GM23338 (cell line): ENCODE measurements at regions not wholly inside any gene's neighbourhood (a gene's known extent, or its start where the extent isn't known, plus 50 kb on each side); places are given as distances from the start of the nearest gene placed in this dataset.

ENCODE experiments used
- ATAC-seq: fragments of 200-7000 bp; cut with Tn5 transposase; 3 replicates; pipeline ENCODE4 v1.9.1; 2020
- DNase-seq: peaks from one replicate; pipeline ENCODE4 v3.0.0-alpha.2; 2015; ENCODE audit warnings: low spot score
- H2AFZ ChIP-seq: fragments of 200-600 bp; sonication (generic); 2 replicates; pipeline ENCODE4 v1.8.0; 2016; ENCODE audit warnings: antibody characterized with exemption, mild to moderate bottlenecking, moderate library complexity
- H3F3A ChIP-seq: fragments of 200-600 bp; sonication (generic); replicated peaks from 2 replicates; pipeline ENCODE4 v1.8.0; 2017; ENCODE audit warnings: antibody characterized with exemption, mixed run types, low read depth
- H3K27ac ChIP-seq: fragments of 200-600 bp; sonication (generic); 2 replicates; pipeline ENCODE4 v1.6.1; 2016; ENCODE audit warnings: low read depth
- H3K27me3 ChIP-seq: fragments of 200-600 bp; sonication (generic); 2 replicates; pipeline ENCODE4 v1.8.0; 2016; ENCODE audit warnings: mild to moderate bottlenecking, mixed run types, moderate library complexity; ENCODE audit not compliant: insufficient read depth
- H3K36me3 ChIP-seq: fragments of 200-600 bp; sonication (generic); 2 replicates; pipeline ENCODE4 v1.8.0; 2016; ENCODE audit warnings: mild to moderate bottlenecking; ENCODE audit not compliant: insufficient read depth
- H3K4me1 ChIP-seq: fragments of 200-600 bp; sonication (generic); 2 replicates; pipeline ENCODE4 v1.8.0; 2016; ENCODE audit warnings: mild to moderate bottlenecking, moderate library complexity; ENCODE audit not compliant: insufficient read depth
- H3K4me2 ChIP-seq: fragments of 200-600 bp; sonication (generic); 2 replicates; pipeline ENCODE4 v1.7.1; 2017; ENCODE audit warnings: mixed run types
- H3K4me3 ChIP-seq: fragments of 200-600 bp; sonication (generic); 2 replicates; pipeline ENCODE4 v1.6.1; 2016; ENCODE audit warnings: mixed run types
- H3K79me2 ChIP-seq: fragments of 200-600 bp; sonication (generic); replicated peaks from 2 replicates; pipeline ENCODE4 v1.8.0; 2017; ENCODE audit warnings: mild to moderate bottlenecking; ENCODE audit not compliant: insufficient read depth
- H3K9me2 ChIP-seq: fragments of 200-600 bp; sonication (generic); 2 replicates; pipeline ENCODE4 v1.8.0; 2017; ENCODE audit not compliant: insufficient read depth
- H4K20me1 ChIP-seq: fragments of 200-600 bp; sonication (generic); replicated peaks from 2 replicates; pipeline ENCODE4 v1.8.0; 2017; ENCODE audit warnings: mild to moderate bottlenecking; ENCODE audit not compliant: insufficient read depth
- H3K27ac Mint-ChIP-seq: 2 replicates; pipeline ENCODE4 v1.8.0; 2020; ENCODE audit warnings: inconsistent platforms, mild to moderate bottlenecking, moderate library complexity, mixed read lengths
- H3K27me3 Mint-ChIP-seq: 3 replicates; pipeline ENCODE4 v1.8.0; 2022; ENCODE audit warnings: low read depth, mild to moderate bottlenecking, moderate library complexity, mixed read lengths, inconsistent platforms; ENCODE audit not compliant: insufficient read depth, poor library complexity
- H3K36me3 Mint-ChIP-seq: 3 replicates; pipeline ENCODE4 v1.8.0; 2021; ENCODE audit warnings: low read depth, mild to moderate bottlenecking, inconsistent platforms, moderate library complexity, mixed read lengths
- H3K4me1 Mint-ChIP-seq: 3 replicates; pipeline ENCODE4 v1.8.0; 2020; ENCODE audit warnings: mild to moderate bottlenecking, inconsistent platforms, mixed read lengths
- H3K4me3 Mint-ChIP-seq: 3 replicates; pipeline ENCODE4 v1.8.0; 2021; ENCODE audit warnings: moderate library complexity, mild to moderate bottlenecking, inconsistent platforms, mixed read lengths
- H3K9me3 Mint-ChIP-seq: 3 replicates; pipeline ENCODE4 v1.8.0; 2020; ENCODE audit warnings: moderate library complexity, mild to moderate bottlenecking, inconsistent platforms, mixed read lengths
- CREB1 ChIP-seq: fragments of 250-450 bp; sonication (Bioruptor Pico); IDR thresholded peaks from 2 replicates; pipeline ENCODE4 v1.5.0; 2020; ENCODE audit warnings: low read depth, mild to moderate bottlenecking, moderate library complexity
- CTCF ChIP-seq, 2 experiments: fragments of 200-600 bp in 1 of 2; sonication (generic) in 1 of 2; conservative IDR thresholded peaks; 2 replicates each; pipeline versions ENCODE4 v1.5.1 to v1.6.1; 2016 to 2017; ENCODE audit warnings: antibody characterized with exemption in 2 of 2, low read depth in 2 of 2, mild to moderate bottlenecking in 2 of 2, moderate library complexity in 1 of 2
- EZH2 ChIP-seq: fragments of 200-600 bp; sonication (generic); IDR thresholded peaks from one replicate; pipeline ENCODE4 v1.8.0; 2017; ENCODE audit warnings: antibody characterized with exemption, mild to moderate bottlenecking, low read depth; ENCODE audit not compliant: unreplicated experiment
- EZH2phosphoT487 ChIP-seq: fragments of 200-600 bp; sonication (generic); IDR thresholded peaks from one replicate; pipeline ENCODE4 v1.8.1; 2018; ENCODE audit warnings: antibody characterized with exemption; ENCODE audit not compliant: unreplicated experiment
- JUNB ChIP-seq: IDR thresholded peaks from one replicate; pipeline ENCODE4 v1.6.1; 2016; ENCODE audit warnings: antibody characterized with exemption; ENCODE audit not compliant: unreplicated experiment
- NANOG ChIP-seq: IDR thresholded peaks from 2 replicates; pipeline ENCODE4 v1.6.1; 2016; ENCODE audit warnings: antibody characterized with exemption, borderline replicate concordance
- POLR2AphosphoS5 ChIP-seq: IDR thresholded peaks from 2 replicates; pipeline ENCODE4 v1.6.1; 2016; ENCODE audit warnings: antibody characterized with exemption, low read depth
- STAT1 ChIP-seq: IDR thresholded peaks from one replicate; pipeline ENCODE4 v1.6.1; 2016; ENCODE audit warnings: antibody characterized with exemption; ENCODE audit not compliant: unreplicated experiment
- ZNF114 ChIP-seq: fragments of 250-450 bp; sonication (Bioruptor Pico); IDR thresholded peaks from 2 replicates; pipeline ENCODE4 v1.5.0; 2020; ENCODE audit warnings: mild to moderate bottlenecking, moderate library complexity
- ZNF331 ChIP-seq: fragments of 250-450 bp; sonication (Bioruptor Pico); IDR thresholded peaks from 2 replicates; pipeline ENCODE4 v1.5.0; 2020; ENCODE audit warnings: low read depth, mild to moderate bottlenecking, moderate library complexity
- TF ChIP-seq, protein P1 (sequence below): IDR thresholded peaks from one replicate; pipeline ENCODE4 v1.6.1; 2018; ENCODE audit warnings: antibody characterized with exemption; ENCODE audit not compliant: unreplicated experiment

DNA sequence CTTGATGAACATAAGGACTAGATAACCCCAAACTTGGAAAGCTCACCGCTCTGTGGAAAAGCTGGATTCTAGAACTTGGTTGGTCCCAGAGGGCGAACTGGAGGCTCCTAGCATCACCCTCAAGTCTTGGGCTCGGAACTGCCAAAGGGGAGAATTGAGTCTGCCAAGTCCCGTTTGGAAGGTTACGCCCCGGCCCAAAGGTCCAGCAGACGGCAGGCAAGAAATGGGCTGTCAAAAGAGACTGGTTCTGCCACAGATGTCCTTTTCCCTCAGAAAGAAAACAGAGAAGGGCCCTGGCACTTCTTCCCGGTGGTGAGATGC lies 182.2 kb downstream of the ANAPC1 start (continued):
- TF ChIP-seq, protein P1, sequence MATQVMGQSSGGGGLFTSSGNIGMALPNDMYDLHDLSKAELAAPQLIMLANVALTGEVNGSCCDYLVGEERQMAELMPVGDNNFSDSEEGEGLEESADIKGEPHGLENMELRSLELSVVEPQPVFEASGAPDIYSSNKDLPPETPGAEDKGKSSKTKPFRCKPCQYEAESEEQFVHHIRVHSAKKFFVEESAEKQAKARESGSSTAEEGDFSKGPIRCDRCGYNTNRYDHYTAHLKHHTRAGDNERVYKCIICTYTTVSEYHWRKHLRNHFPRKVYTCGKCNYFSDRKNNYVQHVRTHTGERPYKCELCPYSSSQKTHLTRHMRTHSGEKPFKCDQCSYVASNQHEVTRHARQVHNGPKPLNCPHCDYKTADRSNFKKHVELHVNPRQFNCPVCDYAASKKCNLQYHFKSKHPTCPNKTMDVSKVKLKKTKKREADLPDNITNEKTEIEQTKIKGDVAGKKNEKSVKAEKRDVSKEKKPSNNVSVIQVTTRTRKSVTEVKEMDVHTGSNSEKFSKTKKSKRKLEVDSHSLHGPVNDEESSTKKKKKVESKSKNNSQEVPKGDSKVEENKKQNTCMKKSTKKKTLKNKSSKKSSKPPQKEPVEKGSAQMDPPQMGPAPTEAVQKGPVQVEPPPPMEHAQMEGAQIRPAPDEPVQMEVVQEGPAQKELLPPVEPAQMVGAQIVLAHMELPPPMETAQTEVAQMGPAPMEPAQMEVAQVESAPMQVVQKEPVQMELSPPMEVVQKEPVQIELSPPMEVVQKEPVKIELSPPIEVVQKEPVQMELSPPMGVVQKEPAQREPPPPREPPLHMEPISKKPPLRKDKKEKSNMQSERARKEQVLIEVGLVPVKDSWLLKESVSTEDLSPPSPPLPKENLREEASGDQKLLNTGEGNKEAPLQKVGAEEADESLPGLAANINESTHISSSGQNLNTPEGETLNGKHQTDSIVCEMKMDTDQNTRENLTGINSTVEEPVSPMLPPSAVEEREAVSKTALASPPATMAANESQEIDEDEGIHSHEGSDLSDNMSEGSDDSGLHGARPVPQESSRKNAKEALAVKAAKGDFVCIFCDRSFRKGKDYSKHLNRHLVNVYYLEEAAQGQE = no peak
- TF ChIP-seq STAT1 (no peak), POLR2AphosphoS5 (no peak), JUNB (no peak), ZNF114 (no peak), CREB1 (CRISPR knock-in tag) (no peak), ZNF331 (CRISPR knock-in tag) (no peak), EZH2phosphoT487 (no peak), EZH2 (no peak), CTCF (conservative IDR thresholded peaks at IDR 0.05; ENCODE audit: low read depth in 2 of 2) (no peak), NANOG (no peak)

DNA sequence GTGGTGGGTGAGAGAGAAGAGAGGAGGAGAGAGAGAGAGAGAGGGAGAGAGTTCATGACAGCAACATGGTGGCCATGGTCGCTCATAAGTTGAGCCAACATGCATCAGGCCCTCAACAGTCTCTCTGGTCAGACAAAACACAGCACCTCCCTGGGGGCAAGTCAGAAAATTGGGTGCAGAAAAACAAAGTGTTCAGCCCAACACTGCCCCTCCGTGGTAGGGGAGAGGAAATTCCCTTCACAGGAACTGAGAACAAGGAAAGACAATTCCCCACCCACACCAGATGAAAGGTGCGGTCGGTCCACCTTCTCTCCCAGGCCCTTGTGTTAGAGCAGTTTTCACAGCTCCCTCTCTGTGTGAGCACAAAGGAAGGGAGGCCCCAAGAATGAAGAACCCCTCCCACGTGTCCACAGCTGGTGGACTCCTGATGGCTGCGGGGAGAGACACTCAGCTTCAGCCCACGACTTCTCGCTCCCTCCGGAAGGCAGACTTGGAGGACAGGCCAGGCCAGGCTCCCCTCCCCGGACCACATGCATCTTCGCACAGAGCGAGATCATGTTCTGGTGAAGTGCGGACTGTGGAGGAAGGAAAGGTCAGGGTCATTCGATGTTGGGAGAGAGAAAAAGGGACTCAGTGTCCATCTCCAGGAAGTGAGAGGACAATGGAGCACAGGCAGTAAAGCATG lies 181.7 kb downstream of the ANAPC1 start:
- no peaks in the 10 kb centered on the region for H3K79me2 ChIP-seq
- DNase-seq = peak; percentile 86
- ATAC-seq = peak; percentile 46
- no peaks in the 10 kb centered on the region for H3K36me3 Mint-ChIP-seq
- H3K9me2 ChIP-seq = no peaks in the 10 kb centered on the region
- peaks cover 19% of the 10 kb centered on the region for H3K27me3 Mint-ChIP-seq
- peak overlapping the region; percentile 94 for H2AFZ ChIP-seq
- H3F3A ChIP-seq = peaks cover 10% of the 10 kb centered on the region
- H3K27ac Mint-ChIP-seq = peak overlapping the region; percentile 69
- H3K4me3 ChIP-seq = no peak overlapping the region
- H3K4me1 ChIP-seq = peaks cover 4% of the 10 kb centered on the region; the same call in 1 of the 2 replicates
- H3K4me1 Mint-ChIP-seq = peaks cover 46% of the 10 kb centered on the region
- H3K36me3 ChIP-seq = no peaks in the 10 kb centered on the region
- 0 out of 2 replicates have a peak overlapping the region, but pooled peaks have one; percentile 50 for H3K27ac ChIP-seq
- TF ChIP-seq ZNF331 (CRISPR knock-in tag) = no peak
- TF ChIP-seq CTCF (conservative IDR thresholded peaks at IDR 0.05; ENCODE audit: low read depth in 2 of 2) = peak; percentile 69 to 88
- H3K9me3 Mint-ChIP-seq = no peaks in the 10 kb centered on the region
- H3K4me2 ChIP-seq = peak overlapping the region; percentile 30; the same call in 1 of the 2 replicates
- H3K27me3 ChIP-seq = no peaks in the 10 kb centered on the region
- H4K20me1 ChIP-seq = no peaks in the 10 kb centered on the region
- H3K4me3 Mint-ChIP-seq = no peak overlapping the region; the same call in 2 of the 3 replicates
